ENCODE measurements at regions not wholly inside any gene's neighbourhood (a gene's known extent, or its start where the extent isn't known, plus 50 kb on each side); places are given as distances from the start of the nearest gene placed in this dataset.

- H3K4me3 ChIP-seq (ENCODE audit: low read depth, low read length), result no peak overlapping the region
- no peak overlapping the region for H3K27ac ChIP-seq (ENCODE audit: extremely low read depth, low read depth, low read length)
- H3K9me3 ChIP-seq (ENCODE audit: control insufficient read depth, insufficient read depth, low read depth, low read length), result no peaks in the 10 kb centered on the region
- no peaks in the 10 kb centered on the region for H3K4me1 ChIP-seq (ENCODE audit: control insufficient read depth, insufficient read depth, low read length)
- CTCF ChIA-PET, result no interaction called here
- no peaks in the 10 kb centered on the region for H3K36me3 ChIP-seq (ENCODE audit: control insufficient read depth in 2 of 2, insufficient read depth in 1 of 2, low read length in 2 of 2)
- POLR2A ChIA-PET, result no interaction called here
- TF ChIP-seq ZNF677 (tag by site-specific recombination; IDR thresholded peaks at IDR 0.05) (no peak), ZNF596 (tag by site-specific recombination; IDR thresholded peaks at IDR 0.05) (no peak), YY2 (tag by site-specific recombination; IDR thresholded peaks at IDR 0.05) (no peak), ZNF335 (tag by site-specific recombination; conservative IDR thresholded peaks at IDR 0.05) (no peak), SP2 (tag by site-specific recombination; IDR thresholded peaks at IDR 0.05) (no peak), ZBTB10 (tag by site-specific recombination; IDR thresholded peaks at IDR 0.05) (no peak), ZBTB44 (tag by site-specific recombination; IDR thresholded peaks at IDR 0.05) (no peak)
Measured at GRCh38 chr15:23998056-23998455, 311.0 kb upstream of the NDN start.

GRCh38 chr15:24008476-24008875 is 321.4 kb upstream of the NDN start:
- Histone ChIP-seq H3K36me3 (ENCODE audit: control insufficient read depth in 2 of 2, insufficient read depth in 1 of 2, low read length in 2 of 2) (no peaks in the 10 kb centered on the region), H3K4me3 (ENCODE audit: low read depth, low read length) (no peak overlapping the region), H3K4me1 (ENCODE audit: control insufficient read depth, insufficient read depth, low read length) (no peaks in the 10 kb centered on the region), H3K27ac (ENCODE audit: extremely low read depth, low read depth, low read length) (no peak overlapping the region), H3K9me3 (ENCODE audit: control insufficient read depth, insufficient read depth, low read depth, low read length) (no peaks in the 10 kb centered on the region)
- ChIA-PET POLR2A (no interaction called here), CTCF (no interaction called here)
- TF ChIP-seq ZNF416 (tag by site-specific recombination; IDR thresholded peaks at IDR 0.05) (no peak), RBAK (tag by site-specific recombination; IDR thresholded peaks at IDR 0.05) (no peak), ZBTB48 (tag by site-specific recombination; IDR thresholded peaks at IDR 0.05) (no peak), ZNF664 (tag by site-specific recombination; IDR thresholded peaks at IDR 0.05) (no peak), ZNF776 (tag by site-specific recombination; IDR thresholded peaks at IDR 0.05; ENCODE audit: borderline replicate concordance) (no peak), BCL6B (tag by site-specific recombination; IDR thresholded peaks at IDR 0.05) (no peak), GLI4 (tag by site-specific recombination; IDR thresholded peaks at IDR 0.05) (no peak), PRDM4 (tag by site-specific recombination; IDR thresholded peaks at IDR 0.05) (no peak), ZNF23 (tag by site-specific recombination; IDR thresholded peaks at IDR 0.05; ENCODE audit: borderline replicate concordance) (no peak), ZNF692 (tag by site-specific recombination; IDR thresholded peaks at IDR 0.05) (no peak), ZNF514 (tag by site-specific recombination; IDR thresholded peaks at IDR 0.05) (no peak), SP7 (tag by site-specific recombination; IDR thresholded peaks at IDR 0.05) (no peak), ZBTB49 (tag by site-specific recombination; IDR thresholded peaks at IDR 0.05; ENCODE audit: low read depth) (no peak), ZNF626 (tag by site-specific recombination; IDR thresholded peaks at IDR 0.05) (no peak), ZNF501 (tag by site-specific recombination; IDR thresholded peaks at IDR 0.05) (no peak), ZBTB21 (tag by site-specific recombination; IDR thresholded peaks at IDR 0.05) (no peak), ZNF394 (tag by site-specific recombination; IDR thresholded peaks at IDR 0.05; ENCODE audit: borderline replicate concordance) (no peak)

All from HEK293 (cell line).